Panc1 (cell line): ENCODE measurements at regions not wholly inside any gene's neighbourhood (a gene's known extent, or its start where the extent isn't known, plus 50 kb on each side); places are given as distances from the start of the nearest gene placed in this dataset.

Experiments
- ATAC-seq: fragments of 200-7000 bp; cut with Tn5 transposase; 2 replicates; pipeline ENCODE4 v1.9.1; 2020; ENCODE audit warnings: mild to moderate bottlenecking, moderate library complexity
- BruUV-seq: library from RNA; stranded (reverse); fragments of 400-500 nt; replicated peaks from 2 replicates; lab custom pipeline; 2021; lab: Mats Ljungman, UMichigan
- CTCF ChIA-PET: fragments of 300-600 bp; sonication (Branson Sonifier 250); formaldehyde crosslinking; loops from one replicate; lab custom pipeline; 2022; ENCODE audit warnings: antibody characterized with exemption; lab: Charles Lee
- POLR2A ChIA-PET: fragments of 300-600 bp; sonication (Branson Sonifier 250); formaldehyde crosslinking; loops from one replicate; lab custom pipeline; 2022; ENCODE audit warnings: antibody characterized with exemption; lab: Charles Lee
- DNase-seq: peaks from one replicate; pipeline ENCODE4 v3.0.0-alpha.2; 2010; ENCODE audit warnings: low read depth, low spot score
- H3K27ac ChIP-seq: 2 replicates; pipeline ENCODE4 v1.5.1; 2011; ENCODE audit warnings: mild to moderate bottlenecking, low read length, inconsistent platforms
- H3K27me3 ChIP-seq: fragments of 200-500 bp; sonication (Bioruptor generic); 2 replicates; pipeline ENCODE4 v1.6.0; 2014; ENCODE audit warnings: low read length, inconsistent platforms; ENCODE audit not compliant: control insufficient read depth, insufficient read depth
- H3K36me3 ChIP-seq: fragments of 200-500 bp; sonication (Bioruptor generic); 2 replicates; pipeline ENCODE4 v1.5.1; 2014; ENCODE audit warnings: inconsistent platforms, mild to moderate bottlenecking, low read length, moderate library complexity; ENCODE audit not compliant: control insufficient read depth, insufficient read depth
- H3K4me1 ChIP-seq: 2 replicates; pipeline ENCODE4 v1.5.1; 2011; ENCODE audit warnings: inconsistent platforms, mild to moderate bottlenecking, low read length, moderate library complexity; ENCODE audit not compliant: control insufficient read depth, insufficient read depth
- H3K4me3 ChIP-seq, 2 experiments: 2 replicates each; pipeline ENCODE4 v1.5.1; 2011 to 2012; ENCODE audit warnings: low read depth in 2 of 2, low read length in 2 of 2, mild to moderate bottlenecking in 2 of 2, inconsistent platforms in 1 of 2, moderate library complexity in 1 of 2
- H3K9me3 ChIP-seq: fragments of 200-500 bp; sonication (Bioruptor generic); 2 replicates; pipeline ENCODE4 v1.5.1; 2014; ENCODE audit warnings: low read depth, mild to moderate bottlenecking, inconsistent platforms, low read length, moderate library complexity; ENCODE audit not compliant: control insufficient read depth, insufficient read depth
- CTCF ChIP-seq: fragments of 450-650 bp; IDR thresholded peaks from 2 replicates; pipeline ENCODE4 v1.5.1; 2017; ENCODE audit warnings: mild to moderate bottlenecking
- POLR2AphosphoS5 ChIP-seq: IDR thresholded peaks from 2 replicates; pipeline ENCODE4 v1.6.1; 2012; ENCODE audit warnings: mild to moderate bottlenecking, low read depth, low read length, moderate library complexity
- REST ChIP-seq, 2 experiments: IDR thresholded peaks; 2 replicates each; pipeline ENCODE4 v1.6.1; 2011 to 2012; ENCODE audit warnings: low read depth in 2 of 2, control low read depth in 1 of 2, low read length in 1 of 2, mild to moderate bottlenecking in 1 of 2, moderate library complexity in 1 of 2; ENCODE audit not compliant: insufficient read depth in 1 of 2
- SIN3A ChIP-seq: IDR thresholded peaks from 2 replicates; pipeline ENCODE4 v1.6.1; 2012; ENCODE audit warnings: low read depth, mild to moderate bottlenecking, low read length, moderate library complexity, borderline replicate concordance; ENCODE audit not compliant: insufficient read depth
- TCF7L2 ChIP-seq: IDR thresholded peaks from 2 replicates; pipeline ENCODE4 v1.6.1; 2011; ENCODE audit warnings: mild to moderate bottlenecking, low read depth, low read length, inconsistent platforms
- in situ Hi-C: cut with HindIII; loops from 2 replicates; pipeline ENCODE4 v1.10.0; 2016; ENCODE audit warnings: low sequenced_read_pairs, low pct_unique_long_range_greater_than_20kb
- intact Hi-C: fragments of 100-400 bp; cut with micrococcal nuclease; formaldehyde crosslinking; loops from one replicate; pipeline ENCODE4 v1.10.0; 2022; ENCODE audit not compliant: unreplicated experiment

DNA sequence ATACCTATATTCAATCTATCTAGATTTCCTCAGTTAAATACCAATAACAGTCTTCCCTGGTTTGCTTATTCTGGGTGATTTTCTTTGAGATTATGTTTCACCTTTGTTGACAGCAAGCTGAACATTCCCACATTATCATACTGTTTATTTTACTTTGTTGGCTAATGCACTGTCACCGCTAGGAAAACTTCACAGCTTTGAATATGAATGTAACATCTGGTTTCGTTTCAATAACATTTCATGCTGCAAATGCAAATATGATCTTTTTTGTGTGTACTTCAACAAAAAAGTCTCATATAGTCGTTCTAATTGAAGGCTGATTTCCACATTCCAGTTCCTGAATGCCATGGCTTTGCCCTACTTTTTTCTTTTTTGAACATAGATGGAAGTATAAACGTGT, 946.3 kb upstream of the GHITM start:
- in situ Hi-C loops = no loop called here
- Histone ChIP-seq H3K27ac (no peak overlapping the region), H3K27me3 (no peaks in the 10 kb centered on the region), H3K4me1 (no peaks in the 10 kb centered on the region), H3K9me3 (no peaks in the 10 kb centered on the region), H3K4me3 (no peak overlapping the region), H3K36me3 (no peaks in the 10 kb centered on the region)
- intact Hi-C loops = no loop called here
- TF ChIP-seq CTCF (no peak), REST (IDR thresholded peaks at IDR 0.05; ENCODE audit: insufficient read depth in 1 of 2, low read depth in 2 of 2, low read length in 1 of 2) (no peak), POLR2AphosphoS5 (no peak), SIN3A (no peak), TCF7L2 (no peak)
- DNase-seq = no peak
- ChIA-PET CTCF (no interaction called here), POLR2A (no interaction called here)
- no TSS peak for BruUV-seq
- ATAC-seq = no peak

DNA sequence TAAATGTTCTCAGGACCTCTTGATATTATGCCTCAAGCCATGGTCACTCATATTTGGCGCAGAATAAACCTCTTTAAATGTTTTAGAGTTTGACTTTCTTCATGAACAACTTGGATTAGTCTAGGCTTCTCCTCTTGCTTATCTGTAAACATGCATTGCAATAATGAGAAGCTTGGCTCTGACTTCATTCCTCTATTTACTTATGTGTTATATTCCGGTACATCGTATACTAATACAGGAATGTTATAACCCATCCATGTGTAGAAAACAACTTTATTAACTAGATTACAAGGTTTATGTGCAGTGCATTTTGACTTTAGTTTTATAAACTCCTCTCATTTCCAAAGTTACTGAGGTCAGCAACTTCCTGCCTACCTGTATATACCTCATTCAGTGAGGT, 944.3 kb upstream of the GHITM start:
- Histone ChIP-seq H3K4me3 (no peak overlapping the region), H3K9me3 (no peaks in the 10 kb centered on the region), H3K27ac (no peak overlapping the region), H3K27me3 (no peaks in the 10 kb centered on the region), H3K4me1 (no peaks in the 10 kb centered on the region), H3K36me3 (no peaks in the 10 kb centered on the region)
- TF ChIP-seq CTCF = no peak
- no peak for TF ChIP-seq TCF7L2
- no peak for TF ChIP-seq SIN3A
- no peak for TF ChIP-seq POLR2AphosphoS5
- no peak for TF ChIP-seq REST (IDR thresholded peaks at IDR 0.05; ENCODE audit: insufficient read depth in 1 of 2, low read depth in 2 of 2, low read length in 1 of 2)
- in situ Hi-C loops = no loop called here
- intact Hi-C loops = no loop called here
- DNase-seq (no peak), ATAC-seq (no peak)
- POLR2A ChIA-PET = no interaction called here
- CTCF ChIA-PET = no interaction called here
- no TSS peak for BruUV-seq
